Liver (tissue), 8 donors: ENCODE measurements at regions not wholly inside any gene's neighbourhood (a gene's known extent, or its start where the extent isn't known, plus 50 kb on each side); places are given as distances from the start of the nearest gene placed in this dataset.

Source experiments
- DNase-seq: peaks from one replicate; pipeline ENCODE4 v3.0.0-alpha.2; 2017; ENCODE audit warnings: low spot score
- H3K27ac ChIP-seq, 2 donors: one replicate each; pipeline ENCODE4 v1.7.0; 2013; ENCODE audit warnings: inconsistent platforms in 2 of 2, low read length in 2 of 2, control low read depth in 1 of 2, low read depth in 1 of 2, mild to moderate bottlenecking in 1 of 2
- H3K27me3 ChIP-seq, 4 donors: one replicate each; pipeline versions ENCODE4 v1.6.1 to v1.7.0; 2013; ENCODE audit warnings: low read length in 3 of 4, inconsistent platforms in 1 of 4, mild to moderate bottlenecking in 1 of 4, moderate library complexity in 1 of 4; ENCODE audit not compliant: control insufficient read depth in 4 of 4, insufficient read depth in 4 of 4
- H3K36me3 ChIP-seq, 4 donors: one replicate each; pipeline versions ENCODE4 v1.6.1 to v1.7.0; 2013; ENCODE audit warnings: low read length in 3 of 4, mild to moderate bottlenecking in 3 of 4, low read depth in 1 of 4, moderate library complexity in 1 of 4; ENCODE audit not compliant: control insufficient read depth in 4 of 4, insufficient read depth in 3 of 4
- H3K4me1 ChIP-seq, 4 donors: one replicate each; pipeline versions ENCODE4 v1.6.1 to v1.7.0; 2013; ENCODE audit warnings: low read length in 3 of 4, mild to moderate bottlenecking in 3 of 4, moderate library complexity in 1 of 4; ENCODE audit not compliant: control insufficient read depth in 4 of 4, insufficient read depth in 4 of 4
- H3K4me3 ChIP-seq, 3 donors: one replicate each; pipeline versions ENCODE4 v1.6.1 to v1.7.0; 2013; ENCODE audit warnings: low read length in 3 of 3, control low read depth in 1 of 3, low read depth in 1 of 3, mild to moderate bottlenecking in 1 of 3
- H3K9ac ChIP-seq, 2 donors: one replicate each; pipeline ENCODE4 v1.7.0; 2013; ENCODE audit warnings: low read length in 2 of 2, mild to moderate bottlenecking in 2 of 2, moderate library complexity in 2 of 2, control low read depth in 1 of 2, low read depth in 1 of 2
- H3K9me3 ChIP-seq, 4 donors: one replicate each; pipeline versions ENCODE4 v1.6.1 to v1.7.0; 2013; ENCODE audit warnings: low read length in 3 of 4; ENCODE audit not compliant: control insufficient read depth in 4 of 4
- CTCF ChIP-seq: fragments of 150-350 bp; IDR thresholded peaks from 2 replicates; pipeline ENCODE4 v1.5.1; 2017; ENCODE audit warnings: improper control_type of control experiment, low read depth, low read length; ENCODE audit not compliant: missing input control
- EGR1 ChIP-seq, 2 donors: IDR thresholded peaks; 2 replicates each; pipeline ENCODE4 v1.6.1; 2016 to 2018; ENCODE audit warnings: antibody characterized with exemption in 2 of 2, low read depth in 2 of 2
- FOXA1 ChIP-seq: IDR thresholded peaks from 2 replicates; pipeline ENCODE4 v1.6.1; 2016; ENCODE audit warnings: antibody characterized with exemption
- FOXA2 ChIP-seq: IDR thresholded peaks from 2 replicates; pipeline ENCODE4 v1.6.1; 2016; ENCODE audit warnings: antibody characterized with exemption
- GABPA ChIP-seq, 2 donors: IDR thresholded peaks in 1 of 2; conservative IDR thresholded peaks in 1 of 2; 2 replicates each; pipeline ENCODE4 v1.6.1; 2016; ENCODE audit warnings: antibody characterized with exemption in 2 of 2, mild to moderate bottlenecking in 1 of 2, moderate library complexity in 1 of 2
- HNF4A ChIP-seq, 2 donors: conservative IDR thresholded peaks; 2 replicates each; pipeline ENCODE4 v1.6.1; 2016; ENCODE audit warnings: antibody characterized with exemption in 2 of 2, mild to moderate bottlenecking in 2 of 2
- HNF4G ChIP-seq: IDR thresholded peaks from 2 replicates; pipeline ENCODE4 v1.6.1; 2016; ENCODE audit warnings: antibody characterized with exemption
- JUND ChIP-seq, 2 donors: IDR thresholded peaks; 2 replicates each; pipeline ENCODE4 v1.6.1; 2016; ENCODE audit warnings: antibody characterized with exemption in 2 of 2
- MAX ChIP-seq: IDR thresholded peaks from 2 replicates; pipeline ENCODE4 v1.6.1; 2016; ENCODE audit warnings: antibody characterized with exemption
- NR2F2 ChIP-seq: IDR thresholded peaks from 2 replicates; pipeline ENCODE4 v1.6.1; 2016; ENCODE audit warnings: antibody characterized with exemption
- RAD21 ChIP-seq, 2 donors: IDR thresholded peaks; 2 replicates each; pipeline ENCODE4 v1.6.1; 2016; ENCODE audit warnings: antibody characterized with exemption in 2 of 2, mild to moderate bottlenecking in 2 of 2
- REST ChIP-seq: IDR thresholded peaks from 2 replicates; pipeline ENCODE4 v1.6.1; 2016; ENCODE audit warnings: antibody characterized with exemption, mild to moderate bottlenecking
- RXRA ChIP-seq, 2 donors: IDR thresholded peaks; 2 replicates each; pipeline ENCODE4 v1.6.1; 2017 to 2018; ENCODE audit warnings: antibody characterized with exemption in 2 of 2, mild to moderate bottlenecking in 1 of 2
- SP1 ChIP-seq: IDR thresholded peaks from 2 replicates; pipeline ENCODE4 v1.6.1; 2018; ENCODE audit warnings: antibody characterized with exemption, mild to moderate bottlenecking
- YY1 ChIP-seq: IDR thresholded peaks from 2 replicates; pipeline ENCODE4 v1.6.1; 2016; ENCODE audit warnings: antibody characterized with exemption, mild to moderate bottlenecking
- WGBS: extraction: QIAGEN DNeasy Blood & Tissue Kit; methylation state at CpG from one replicate; pipeline ENCODE4 v1.1.7; 2013; 5-methylcytosine and 5-hydroxymethylcytosine counted together
- TF ChIP-seq, protein P1 (sequence below): IDR thresholded peaks from 2 replicates; pipeline ENCODE4 v1.6.1; 2016; ENCODE audit warnings: antibody characterized with exemption
- donor health status: healthy.
- donor health status: healthy.
- donor health status: healthy.
- donor health status: healthy.
- donor health status: healthy.

- Histone ChIP-seq H3K36me3 (no peaks in the 10 kb centered on the region), H3K27me3 (no peaks in the 10 kb centered on the region), H3K4me1 (peaks cover 0 to 7% (median under 1%) of the 10 kb centered on the region in 4 donors), H3K4me3 (no peak overlapping the region), H3K9me3 (peaks cover 0 to 4% (median 0%) of the 10 kb centered on the region in 4 donors), H3K27ac (no peak overlapping the region), H3K9ac (no peak overlapping the region)
- no peak for TF ChIP-seq REST
- no peak for TF ChIP-seq HNF4A (conservative IDR thresholded peaks at IDR 0.05)
- TF ChIP-seq RAD21 (IDR thresholded peaks at IDR 0.05), result no peak
- no peak for TF ChIP-seq YY1
- no peak for TF ChIP-seq JUND (IDR thresholded peaks at IDR 0.05)
- no peak for TF ChIP-seq CTCF
- TF ChIP-seq, protein P1, sequence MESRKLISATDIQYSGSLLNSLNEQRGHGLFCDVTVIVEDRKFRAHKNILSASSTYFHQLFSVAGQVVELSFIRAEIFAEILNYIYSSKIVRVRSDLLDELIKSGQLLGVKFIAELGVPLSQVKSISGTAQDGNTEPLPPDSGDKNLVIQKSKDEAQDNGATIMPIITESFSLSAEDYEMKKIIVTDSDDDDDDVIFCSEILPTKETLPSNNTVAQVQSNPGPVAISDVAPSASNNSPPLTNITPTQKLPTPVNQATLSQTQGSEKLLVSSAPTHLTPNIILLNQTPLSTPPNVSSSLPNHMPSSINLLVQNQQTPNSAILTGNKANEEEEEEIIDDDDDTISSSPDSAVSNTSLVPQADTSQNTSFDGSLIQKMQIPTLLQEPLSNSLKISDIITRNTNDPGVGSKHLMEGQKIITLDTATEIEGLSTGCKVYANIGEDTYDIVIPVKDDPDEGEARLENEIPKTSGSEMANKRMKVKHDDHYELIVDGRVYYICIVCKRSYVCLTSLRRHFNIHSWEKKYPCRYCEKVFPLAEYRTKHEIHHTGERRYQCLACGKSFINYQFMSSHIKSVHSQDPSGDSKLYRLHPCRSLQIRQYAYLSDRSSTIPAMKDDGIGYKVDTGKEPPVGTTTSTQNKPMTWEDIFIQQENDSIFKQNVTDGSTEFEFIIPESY, result no peak
- no peak for TF ChIP-seq EGR1 (IDR thresholded peaks at IDR 0.05; ENCODE audit: low read depth in 2 of 2)
- no peak for TF ChIP-seq FOXA1
- TF ChIP-seq HNF4G, result no peak
- TF ChIP-seq MAX, result no peak
- TF ChIP-seq SP1, result no peak
- TF ChIP-seq GABPA (IDR thresholded peaks at IDR 0.05 in 1 of 2, conservative IDR thresholded peaks at IDR 0.05 in 1 of 2), result no peak
- no peak for TF ChIP-seq RXRA (IDR thresholded peaks at IDR 0.05)
- 87% methylated on average over 2 of the region's 2 CpGs for WGBS
- DNase-seq, result no peak
These were observed 147.6 kb upstream of the NR3C1 start for GRCh38 chr5:143550986-143551630.

DNA sequence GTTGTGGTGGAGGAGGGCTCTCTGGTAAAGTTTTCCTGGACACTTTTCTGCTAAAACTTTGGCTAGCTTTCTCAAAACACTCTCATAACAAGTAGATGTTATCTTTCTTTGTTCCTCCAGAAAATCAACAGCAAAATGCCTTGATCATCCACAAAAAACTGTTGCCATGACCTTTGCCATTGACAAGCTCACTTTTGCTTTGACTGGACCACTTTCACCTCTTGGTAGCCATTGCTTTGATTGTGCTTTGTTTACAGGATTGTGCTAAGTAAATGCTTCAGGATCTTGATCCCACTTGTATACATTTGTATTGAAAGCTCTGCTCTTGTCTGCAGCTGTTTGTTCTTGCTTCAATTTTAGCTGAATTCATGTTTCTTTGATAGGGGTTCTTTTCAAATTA, 143.9 kb upstream of the NR3C1 start:
- DNase-seq, result no peak
- no peak overlapping the region for H3K27ac ChIP-seq
- H3K9ac ChIP-seq, result no peak overlapping the region
- no peaks in the 10 kb centered on the region for H3K27me3 ChIP-seq
- no peak overlapping the region for H3K4me3 ChIP-seq
- H3K4me1 ChIP-seq, result no peaks in the 10 kb centered on the region
- peaks cover 0 to 4% (median 0%) of the 10 kb centered on the region in 4 donors for H3K9me3 ChIP-seq
- H3K36me3 ChIP-seq, result no peaks in the 10 kb centered on the region
- TF ChIP-seq, protein P1, result no peak
- TF ChIP-seq MAX (no peak), SP1 (no peak), NR2F2 (no peak), CTCF (no peak), FOXA2 (no peak), HNF4G (no peak), RXRA (IDR thresholded peaks at IDR 0.05) (no peak), FOXA1 (no peak), YY1 (no peak), HNF4A (conservative IDR thresholded peaks at IDR 0.05) (no peak)
